Mesothelial cell of epicardium (in vitro differentiated cells): ENCODE measurements at regions not wholly inside any gene's neighbourhood (a gene's known extent, or its start where the extent isn't known, plus 50 kb on each side); places are given as distances from the start of the nearest gene placed in this dataset.

ENCODE experiments used
- DNase-seq, 2 experiments: peaks; one replicate each; pipeline ENCODE4 v3.0.0; 2021; ENCODE audit warnings: low spot score in 2 of 2; ENCODE audit not compliant: unreplicated experiment in 2 of 2
- H3K27ac Mint-ChIP-seq: 2 replicates; pipeline ENCODE4 v1.8.0; 2021; ENCODE audit warnings: mixed read lengths
- H3K27me3 Mint-ChIP-seq: 2 replicates; pipeline ENCODE4 v1.8.0; 2021; ENCODE audit warnings: low read depth, mixed read lengths
- H3K36me3 Mint-ChIP-seq: 2 replicates; pipeline ENCODE4 v1.8.0; 2021; ENCODE audit warnings: mixed read lengths
- H3K4me1 Mint-ChIP-seq: 2 replicates; pipeline ENCODE4 v1.8.0; 2021; ENCODE audit warnings: mixed read lengths
- H3K4me3 Mint-ChIP-seq: 2 replicates; pipeline ENCODE4 v1.8.0; 2021; ENCODE audit warnings: mild to moderate bottlenecking, moderate library complexity, mixed read lengths
- H3K9me3 Mint-ChIP-seq: 2 replicates; pipeline ENCODE4 v1.8.0; 2021; ENCODE audit warnings: mixed read lengths
- TF ChIP-seq, protein P1 (sequence below): fragments of 200-600 bp; sonication (generic); IDR thresholded peaks from one replicate; pipeline ENCODE4 v1.5.0; 2021; ENCODE audit warnings: antibody characterized with exemption; ENCODE audit not compliant: unreplicated experiment

DNA sequence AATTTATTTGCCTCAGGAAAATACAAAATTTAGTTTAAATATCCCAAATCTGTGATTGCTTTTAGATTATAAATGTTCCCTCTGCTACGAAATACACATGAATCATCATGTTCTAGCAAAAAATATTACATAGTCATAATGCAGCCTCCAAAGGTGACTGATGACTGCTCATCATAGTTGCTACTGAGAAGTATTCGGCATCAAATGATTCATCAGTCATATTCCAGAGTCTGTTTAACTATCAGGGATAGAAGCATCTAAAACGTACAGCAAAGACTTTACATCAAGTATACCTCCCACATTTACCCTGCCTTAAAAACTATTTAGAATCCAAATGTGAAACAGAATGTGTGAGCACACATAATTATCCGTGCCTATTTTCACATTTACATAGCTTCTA lies 626.0 kb downstream of the CDH26 start:
- no peak overlapping the region for H3K27ac Mint-ChIP-seq
- peaks cover 8% of the 10 kb centered on the region for H3K27me3 Mint-ChIP-seq
- H3K4me3 Mint-ChIP-seq = no peak overlapping the region
- no peaks in the 10 kb centered on the region for H3K4me1 Mint-ChIP-seq
- no peaks in the 10 kb centered on the region for H3K9me3 Mint-ChIP-seq
- TF ChIP-seq, protein P1, sequence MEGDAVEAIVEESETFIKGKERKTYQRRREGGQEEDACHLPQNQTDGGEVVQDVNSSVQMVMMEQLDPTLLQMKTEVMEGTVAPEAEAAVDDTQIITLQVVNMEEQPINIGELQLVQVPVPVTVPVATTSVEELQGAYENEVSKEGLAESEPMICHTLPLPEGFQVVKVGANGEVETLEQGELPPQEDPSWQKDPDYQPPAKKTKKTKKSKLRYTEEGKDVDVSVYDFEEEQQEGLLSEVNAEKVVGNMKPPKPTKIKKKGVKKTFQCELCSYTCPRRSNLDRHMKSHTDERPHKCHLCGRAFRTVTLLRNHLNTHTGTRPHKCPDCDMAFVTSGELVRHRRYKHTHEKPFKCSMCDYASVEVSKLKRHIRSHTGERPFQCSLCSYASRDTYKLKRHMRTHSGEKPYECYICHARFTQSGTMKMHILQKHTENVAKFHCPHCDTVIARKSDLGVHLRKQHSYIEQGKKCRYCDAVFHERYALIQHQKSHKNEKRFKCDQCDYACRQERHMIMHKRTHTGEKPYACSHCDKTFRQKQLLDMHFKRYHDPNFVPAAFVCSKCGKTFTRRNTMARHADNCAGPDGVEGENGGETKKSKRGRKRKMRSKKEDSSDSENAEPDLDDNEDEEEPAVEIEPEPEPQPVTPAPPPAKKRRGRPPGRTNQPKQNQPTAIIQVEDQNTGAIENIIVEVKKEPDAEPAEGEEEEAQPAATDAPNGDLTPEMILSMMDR = no peak
- H3K36me3 Mint-ChIP-seq = no peaks in the 10 kb centered on the region
- DNase-seq = no peak

DNA sequence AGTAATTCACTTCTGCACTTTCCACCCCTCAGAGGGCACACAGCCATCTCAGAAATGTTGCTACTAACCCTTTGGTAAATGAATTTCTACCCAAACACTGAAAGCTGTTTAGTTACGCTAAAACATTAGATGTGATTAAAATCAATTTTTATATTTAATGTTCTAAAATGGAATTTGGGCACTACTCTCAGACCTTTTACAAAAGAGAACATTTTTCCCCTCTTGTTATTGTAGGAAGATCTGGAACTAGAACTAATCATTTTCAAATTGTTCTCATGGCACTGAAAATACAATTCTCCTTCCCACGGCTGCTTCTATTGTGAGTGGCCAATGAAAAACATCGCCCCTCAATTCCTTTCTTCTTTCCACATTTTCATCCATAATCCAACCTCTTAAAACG lies 627.4 kb downstream of the CDH26 start:
- H3K27ac Mint-ChIP-seq = no peak overlapping the region
- H3K36me3 Mint-ChIP-seq = no peaks in the 10 kb centered on the region
- no peak overlapping the region for H3K4me3 Mint-ChIP-seq
- H3K27me3 Mint-ChIP-seq = peaks cover 8% of the 10 kb centered on the region
- H3K9me3 Mint-ChIP-seq = no peaks in the 10 kb centered on the region
- TF ChIP-seq, protein P1 = no peak
- no peak for DNase-seq
- no peaks in the 10 kb centered on the region for H3K4me1 Mint-ChIP-seq

DNA sequence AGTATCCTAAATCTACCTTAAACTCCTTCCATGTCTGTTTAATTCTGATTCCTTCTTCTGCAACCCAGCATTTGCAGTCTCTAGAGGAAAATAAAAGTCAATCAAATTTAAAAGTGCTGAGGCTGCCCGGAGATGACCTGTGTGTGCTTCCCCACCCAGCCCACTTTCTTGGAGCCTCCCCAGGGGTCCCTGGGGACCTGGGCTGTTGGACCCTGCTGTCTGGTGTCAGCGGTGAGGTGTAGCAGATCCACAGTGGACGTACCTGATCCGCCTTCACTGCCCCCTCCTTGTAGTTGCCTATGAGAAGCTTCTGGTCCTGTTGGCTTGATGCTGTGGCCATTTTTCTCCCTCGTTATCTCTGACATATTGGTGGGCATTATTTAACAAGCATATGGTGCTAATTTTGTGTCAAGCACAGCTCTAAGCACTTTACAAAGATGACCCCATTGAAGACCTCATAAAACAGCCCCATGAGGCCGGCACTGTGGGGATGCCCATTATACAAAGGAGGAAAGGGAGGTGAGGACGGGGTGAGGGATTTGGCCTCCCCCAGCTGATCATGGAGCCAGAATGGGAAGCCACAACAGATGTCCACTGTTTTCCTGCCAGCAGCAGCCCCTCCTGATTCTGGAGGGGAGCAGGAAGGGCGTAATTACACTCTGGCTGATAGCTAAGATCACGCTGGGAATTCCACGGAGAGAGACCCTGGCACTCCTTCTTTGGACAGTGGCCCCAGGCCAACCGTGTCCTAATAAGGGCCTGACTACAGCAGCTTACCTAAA lies 628.2 kb downstream of the CDH26 start:
- DNase-seq = no peak
- Mint-ChIP-seq H3K36me3 (no peaks in the 10 kb centered on the region), H3K9me3 (no peaks in the 10 kb centered on the region), H3K27me3 (peaks cover 8% of the 10 kb centered on the region), H3K27ac (no peak overlapping the region), H3K4me3 (no peak overlapping the region), H3K4me1 (no peaks in the 10 kb centered on the region)
- TF ChIP-seq, protein P1 = no peak

DNA sequence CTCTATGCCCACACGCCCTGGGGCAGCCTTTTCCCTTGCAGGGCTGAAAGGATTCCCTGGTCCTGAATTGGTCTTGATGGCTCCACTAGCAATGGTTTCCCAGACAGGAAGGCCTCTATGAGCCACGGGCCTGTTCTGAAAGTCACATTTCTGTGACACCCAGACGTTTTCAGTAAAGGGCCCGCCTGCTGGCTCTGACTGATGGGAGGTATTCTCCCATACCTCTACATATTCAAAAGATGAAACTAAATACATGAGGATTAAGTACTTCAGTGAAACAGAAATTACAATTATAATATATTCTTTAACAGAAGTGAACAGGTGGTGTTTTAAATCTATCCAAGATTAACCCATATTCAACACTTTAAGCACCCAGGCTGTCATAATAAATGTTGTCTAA lies 629.8 kb downstream of the CDH26 start:
- H3K4me3 Mint-ChIP-seq = no peak overlapping the region
- peaks cover 6% of the 10 kb centered on the region for H3K27me3 Mint-ChIP-seq
- H3K36me3 Mint-ChIP-seq = no peaks in the 10 kb centered on the region
- DNase-seq = no peak
- H3K27ac Mint-ChIP-seq = no peak overlapping the region
- TF ChIP-seq, protein P1 = no peak
- no peaks in the 10 kb centered on the region for H3K4me1 Mint-ChIP-seq
- H3K9me3 Mint-ChIP-seq = no peaks in the 10 kb centered on the region

DNA sequence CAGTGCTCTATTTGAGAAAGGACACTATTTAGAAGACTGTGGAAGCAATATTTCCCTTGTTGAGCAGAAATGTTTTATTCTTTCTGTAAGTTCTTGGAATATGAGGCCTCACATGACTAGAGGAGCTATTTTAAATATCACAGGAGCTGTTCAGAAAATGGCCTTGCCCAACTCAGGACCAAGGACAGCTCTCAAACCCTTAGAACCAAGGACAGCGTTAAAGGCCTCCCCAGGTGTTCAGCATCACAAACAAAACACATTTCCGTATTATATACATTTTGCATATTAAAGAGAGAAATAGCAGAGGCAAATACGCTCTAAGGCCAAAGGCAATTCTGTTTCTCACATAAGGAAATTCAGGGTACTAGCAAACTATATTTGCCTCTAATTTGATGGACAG lies 631.4 kb downstream of the CDH26 start:
- TF ChIP-seq, protein P1 = no peak
- Mint-ChIP-seq H3K36me3 (no peaks in the 10 kb centered on the region), H3K9me3 (no peaks in the 10 kb centered on the region), H3K27ac (no peak overlapping the region), H3K27me3 (no peaks in the 10 kb centered on the region), H3K4me3 (no peak overlapping the region), H3K4me1 (no peaks in the 10 kb centered on the region)
- peak in 1 of 2 experiments; percentile 46 for DNase-seq
